ENCODE measurements at regions not wholly inside any gene's neighbourhood (a gene's known extent, or its start where the extent isn't known, plus 50 kb on each side); places are given as distances from the start of the nearest gene placed in this dataset.
"Not testable (repeated sequence)": the region's sequence is repeated elsewhere in the genome, so short reads cannot be mapped to it uniquely, and the experiment has no call there.

DNA sequence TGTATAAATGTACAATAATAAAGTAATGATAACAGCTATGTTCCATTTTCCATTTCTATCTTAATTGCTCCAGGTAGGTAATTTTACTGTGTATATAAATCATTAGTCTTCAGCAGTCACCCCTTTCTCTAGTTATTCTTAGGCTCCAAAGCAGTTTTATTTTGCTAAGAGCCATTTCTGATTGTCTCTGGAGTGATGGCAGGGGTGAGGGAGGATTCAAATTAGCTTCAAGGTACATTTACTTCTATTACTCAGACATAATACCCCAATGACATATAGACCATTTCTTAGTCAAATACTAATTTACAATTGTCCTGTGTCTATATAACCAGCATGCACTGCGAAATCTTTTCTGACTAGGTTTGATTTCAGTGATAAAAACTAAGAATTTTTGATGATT, 663.4 kb upstream of the PRMT6 start:
- no peak for DNase-seq (ENCODE audit: low read depth, low spot score)

DNA sequence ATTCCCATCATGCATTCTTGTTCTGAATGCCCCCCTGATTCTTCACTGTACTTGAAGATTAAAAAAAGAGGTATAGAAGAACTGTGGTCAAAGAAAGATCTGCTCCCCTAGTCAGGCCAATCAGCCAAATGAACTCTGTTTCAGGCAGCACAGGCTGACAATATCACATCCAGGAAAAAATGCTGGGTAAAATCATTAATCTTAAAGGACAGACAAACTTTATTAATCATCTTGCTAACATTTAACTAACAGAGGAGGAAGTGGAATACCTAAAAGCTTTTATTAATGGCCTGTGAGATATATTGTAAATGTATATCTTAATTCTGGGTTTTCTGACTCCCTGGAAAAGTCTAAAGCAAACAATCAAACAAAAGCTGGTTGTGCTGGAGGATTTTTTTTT, 660.5 kb upstream of the PRMT6 start:
- DNase-seq (ENCODE audit: low read depth, low spot score): no peak

DNA sequence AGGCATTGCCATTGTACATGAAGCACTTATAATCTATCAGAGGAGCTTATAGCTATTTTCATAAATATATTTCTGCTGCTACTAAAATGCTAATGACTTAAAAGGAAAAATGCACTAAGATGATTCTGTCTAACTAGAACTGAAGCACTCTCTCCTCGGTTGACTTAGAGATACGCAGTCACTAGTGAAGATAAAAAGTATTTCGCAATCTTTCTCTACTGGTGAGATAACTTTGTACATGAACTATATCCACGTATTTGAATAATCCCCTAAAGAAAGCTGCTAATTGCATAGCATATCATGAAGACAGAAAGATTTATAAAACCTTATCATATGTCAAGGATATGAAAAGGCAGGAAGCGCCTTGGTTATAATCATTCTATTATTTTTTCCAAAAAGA, 658.1 kb upstream of the PRMT6 start:
- no peak for DNase-seq (ENCODE audit: low read depth, low spot score)

DNA sequence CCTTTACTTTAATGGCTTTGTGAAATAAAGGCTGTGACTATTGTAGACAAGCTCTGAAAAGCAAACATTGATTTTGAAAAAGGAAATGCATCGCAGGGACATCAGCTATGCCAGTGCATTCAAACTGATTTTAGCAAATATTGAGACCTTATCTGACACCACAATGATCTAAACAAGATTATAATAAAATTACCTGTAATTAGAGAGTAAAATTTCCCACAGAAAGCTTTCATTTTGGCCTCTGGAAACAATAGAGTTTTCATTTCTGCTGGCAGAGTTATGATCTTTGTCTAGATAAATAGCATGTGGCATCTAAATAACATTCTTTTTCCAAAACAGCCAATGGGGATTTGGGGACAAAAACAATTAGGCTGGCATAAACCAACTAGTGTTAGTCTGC, 650.4 kb upstream of the PRMT6 start:
- DNase-seq (ENCODE audit: low read depth, low spot score): no peak

DNA sequence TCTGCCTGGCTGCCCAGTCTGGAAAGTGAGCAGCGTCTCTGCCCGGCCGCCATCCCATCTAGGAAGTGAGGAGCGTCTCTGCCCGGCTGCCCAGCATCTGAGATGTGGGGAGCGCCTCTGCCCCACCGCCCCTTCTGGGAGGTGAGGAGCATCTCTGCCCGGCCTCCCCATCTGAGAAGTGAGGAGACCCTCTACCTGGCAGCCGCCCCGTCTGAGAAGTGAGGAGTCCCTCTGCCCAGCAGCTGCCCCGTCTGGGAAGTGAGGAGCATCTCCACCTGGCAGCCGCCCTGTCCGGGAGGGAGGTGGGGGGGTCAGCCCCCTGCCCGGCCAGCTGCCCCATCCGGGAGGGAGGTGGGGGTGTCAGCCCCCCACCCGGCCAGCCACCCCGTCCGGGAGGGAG, 644.2 kb upstream of the PRMT6 start:
- not testable (repeated sequence) for DNase-seq (ENCODE audit: low read depth, low spot score)

DNA sequence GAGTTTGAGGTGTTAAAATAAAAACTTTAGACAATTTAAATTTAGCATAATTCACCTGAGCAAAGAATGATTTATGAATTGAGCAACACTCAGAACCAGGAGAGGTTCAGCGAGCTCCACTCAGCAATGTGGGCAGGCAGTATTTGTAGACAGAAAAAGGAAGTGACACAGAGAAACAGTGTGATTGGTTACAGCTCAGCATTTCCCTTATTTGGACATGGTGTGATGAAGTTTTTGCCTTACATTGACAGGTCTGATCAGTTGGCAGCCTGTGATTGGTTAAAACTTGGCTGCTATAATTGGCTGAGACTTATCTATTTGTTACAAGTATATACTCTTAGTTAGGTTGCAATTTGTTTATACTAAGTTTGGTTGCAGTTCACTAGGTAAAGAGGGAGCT, 621.2 kb upstream of the PRMT6 start:
- no peak for DNase-seq (ENCODE audit: low read depth, low spot score)

DNA sequence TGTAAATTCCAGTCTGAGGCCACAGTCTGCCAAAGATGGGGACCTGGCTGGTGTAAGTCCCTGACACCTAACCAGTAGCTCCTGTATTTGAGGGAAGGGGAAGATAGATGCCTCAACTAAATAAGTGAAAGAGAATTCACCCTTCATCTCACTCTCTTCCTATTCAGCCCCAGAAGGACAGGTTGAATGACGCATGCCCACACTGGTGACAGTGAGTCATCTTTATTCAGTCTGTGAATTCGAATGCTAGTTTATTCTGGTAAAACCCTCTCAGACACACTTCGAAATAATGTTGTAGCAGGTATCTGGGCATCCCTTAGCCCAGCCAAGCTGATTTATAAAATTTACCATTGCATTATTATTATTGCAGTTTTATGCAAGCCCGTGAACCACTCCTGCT, 617.0 kb upstream of the PRMT6 start:
- DNase-seq (ENCODE audit: low read depth, low spot score): no peak

DNA sequence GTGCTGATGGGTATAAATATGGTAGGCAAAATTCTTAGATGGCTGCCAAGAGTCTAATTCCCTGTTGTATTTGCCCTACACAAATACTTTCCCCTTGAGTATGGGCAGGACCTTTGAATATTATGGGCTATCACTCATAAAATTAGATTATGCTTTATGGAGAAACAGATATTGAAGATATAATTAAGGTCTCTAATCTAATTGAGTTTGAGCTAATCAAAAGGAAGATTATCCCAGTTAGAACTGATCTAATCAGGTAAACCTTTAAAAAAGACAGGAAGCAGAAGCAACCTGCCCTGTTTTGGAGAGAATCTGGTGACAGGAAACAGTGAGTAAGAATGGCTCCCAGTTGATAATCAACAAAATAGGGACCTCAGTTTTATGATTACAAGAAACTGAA, 609.0 kb upstream of the PRMT6 start:
- DNase-seq (ENCODE audit: low read depth, low spot score): no peak

DNA sequence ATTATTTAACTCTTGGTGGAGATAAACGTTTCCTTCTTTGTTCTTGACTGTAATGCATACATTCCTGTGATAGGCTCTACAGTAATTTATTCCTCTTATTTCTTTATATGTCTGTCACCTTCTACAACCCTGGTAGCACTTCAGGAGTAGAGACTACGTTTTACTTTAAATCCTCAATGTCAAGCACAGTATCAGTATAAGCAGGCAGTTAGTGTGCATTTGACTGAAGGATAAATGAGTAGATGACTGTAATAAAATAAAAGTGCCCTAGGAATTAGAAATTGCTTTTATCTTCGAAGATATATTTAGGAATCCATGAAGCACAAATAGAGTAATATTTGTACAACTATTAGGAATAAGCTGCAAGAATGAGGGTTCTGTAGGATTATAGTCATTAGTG, 599.6 kb upstream of the PRMT6 start:
- no peak for DNase-seq (ENCODE audit: low read depth, low spot score)

DNA sequence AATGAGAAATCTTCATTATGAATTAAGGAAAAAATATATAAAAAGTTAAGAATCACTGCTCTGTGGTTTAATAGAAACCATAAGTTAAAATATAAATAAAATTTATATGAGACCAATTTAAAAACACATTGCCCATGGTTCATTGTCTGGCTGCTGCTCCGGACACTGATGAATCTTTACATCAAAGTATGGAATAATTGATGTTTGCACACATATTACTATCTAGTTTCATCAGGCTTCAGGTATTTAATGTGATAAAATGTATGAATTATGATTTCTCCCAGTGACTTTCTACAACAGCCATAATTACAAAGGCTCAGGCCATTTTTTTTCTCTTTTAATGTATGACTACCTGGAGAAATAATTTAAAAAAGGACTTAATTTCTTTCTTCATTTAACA, 599.1 kb upstream of the PRMT6 start:
- no peak for DNase-seq (ENCODE audit: low read depth, low spot score)

DNA sequence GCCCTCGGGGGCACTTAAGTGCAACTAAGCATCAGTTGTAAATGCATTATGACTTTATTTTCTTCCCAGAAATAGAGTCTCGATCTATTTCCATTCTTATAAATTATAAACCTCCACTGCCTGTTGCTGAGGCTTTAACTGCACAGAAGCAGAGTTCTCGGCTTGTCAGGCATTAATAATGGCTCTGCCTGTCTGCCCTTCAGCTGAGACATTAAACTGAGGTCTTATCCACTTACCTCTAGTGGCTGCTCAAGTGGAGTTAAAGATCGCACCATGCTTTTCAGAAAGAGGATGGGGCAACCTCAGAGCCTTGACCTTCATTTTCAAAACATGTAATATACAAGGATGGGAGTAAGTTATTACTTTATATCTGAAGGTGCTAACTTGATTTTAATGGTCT, 597.6 kb upstream of the PRMT6 start:
- DNase-seq (ENCODE audit: low read depth, low spot score): no peak

DNA sequence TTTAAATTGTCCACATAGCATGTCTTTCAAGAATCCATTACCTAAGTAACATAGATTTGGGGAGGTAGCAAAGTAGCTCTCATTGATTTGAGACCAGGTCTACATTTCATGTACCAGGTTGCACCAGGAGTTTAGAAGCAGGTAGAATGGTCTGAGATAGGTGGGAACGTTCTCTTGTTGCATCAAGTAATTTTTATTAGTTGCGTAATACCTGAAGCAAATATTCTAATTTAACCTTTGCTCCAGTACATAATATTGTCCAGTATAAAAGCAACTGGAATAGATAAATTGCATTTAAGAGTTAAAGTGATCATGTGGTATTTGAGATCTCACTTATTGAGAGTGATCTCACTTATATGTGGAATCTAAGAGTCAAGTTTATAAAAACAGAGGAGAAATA, 597.1 kb upstream of the PRMT6 start:
- no peak for DNase-seq (ENCODE audit: low read depth, low spot score)

DNA sequence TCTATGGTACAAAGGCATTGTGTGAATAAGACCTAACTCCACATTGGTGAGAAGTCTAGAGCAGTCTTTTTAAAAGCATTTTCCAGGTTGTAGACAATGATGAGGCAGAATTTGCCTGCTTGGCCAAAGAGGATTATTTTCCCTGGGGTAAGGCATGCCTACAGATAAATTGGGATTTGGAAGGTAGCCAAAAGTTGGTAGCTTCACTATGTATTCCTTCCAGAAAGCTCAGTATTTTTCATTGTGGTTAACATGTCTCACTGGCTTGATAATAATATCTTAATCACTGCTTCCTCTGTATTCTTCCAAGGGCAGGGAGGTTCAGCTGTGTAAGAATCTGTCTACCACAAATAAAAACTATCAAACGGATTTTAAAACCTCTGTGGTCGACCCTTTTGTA, 590.8 kb upstream of the PRMT6 start:
- DNase-seq (ENCODE audit: low read depth, low spot score): no peak

DNA sequence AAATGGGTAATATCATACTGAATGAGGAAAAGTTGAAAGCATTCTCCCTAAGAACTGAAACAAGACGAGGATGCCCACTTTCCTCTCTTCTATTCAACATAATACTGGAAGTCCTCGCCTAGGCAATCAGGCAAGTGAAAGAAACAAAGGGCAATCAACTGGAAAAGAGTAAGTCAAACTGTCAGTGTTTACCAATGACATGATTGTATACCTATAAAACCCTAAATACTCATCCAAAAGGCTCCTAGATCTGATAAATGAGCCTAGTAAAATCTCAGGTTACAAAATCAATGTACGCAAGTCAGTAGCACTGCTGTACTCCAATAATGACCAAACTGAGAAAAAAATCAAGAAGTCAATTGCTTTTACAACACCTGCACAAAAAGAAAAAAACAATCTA, 575.8 kb upstream of the PRMT6 start:
- no peak for DNase-seq (ENCODE audit: low read depth, low spot score)

DNA sequence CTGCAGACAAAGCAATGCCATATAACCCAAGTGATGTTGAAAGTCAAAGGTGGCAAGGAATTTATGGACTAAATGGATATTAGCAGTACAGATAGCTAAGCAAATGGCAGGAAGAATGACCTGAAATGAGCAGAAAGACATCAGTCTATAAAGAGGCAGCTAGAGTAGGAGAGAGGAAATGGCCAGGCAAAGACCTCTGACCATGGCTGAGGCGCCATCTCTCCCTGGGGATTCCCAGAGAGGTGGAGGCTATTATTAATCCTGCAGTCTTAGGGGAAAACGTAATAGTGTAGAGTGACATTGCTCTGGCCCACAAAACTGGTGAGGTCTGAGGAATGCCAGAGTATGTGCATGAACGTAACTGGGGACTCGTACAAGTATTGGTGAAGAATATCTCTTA, 563.6 kb upstream of the PRMT6 start:
- DNase-seq (ENCODE audit: low read depth, low spot score): no peak

DNA sequence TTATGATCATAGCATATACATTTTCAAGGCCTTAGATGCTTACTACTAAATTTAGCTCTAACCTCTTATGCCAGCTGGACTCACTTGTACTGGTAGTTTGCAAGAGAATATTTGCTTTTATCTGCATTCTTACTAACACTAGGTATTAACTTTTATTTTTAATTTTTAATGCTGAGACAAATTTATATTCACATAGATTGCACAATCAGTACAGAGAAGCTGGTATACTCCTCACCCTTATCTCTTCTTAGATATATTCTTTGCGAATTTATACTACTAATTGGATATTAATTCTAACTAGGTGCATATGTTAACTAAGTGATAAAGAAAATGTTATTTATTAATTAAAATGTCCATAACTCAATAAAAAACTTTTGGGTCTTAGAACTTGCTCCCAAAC, 561.8 kb upstream of the PRMT6 start:
- DNase-seq (ENCODE audit: low read depth, low spot score): no peak

DNA sequence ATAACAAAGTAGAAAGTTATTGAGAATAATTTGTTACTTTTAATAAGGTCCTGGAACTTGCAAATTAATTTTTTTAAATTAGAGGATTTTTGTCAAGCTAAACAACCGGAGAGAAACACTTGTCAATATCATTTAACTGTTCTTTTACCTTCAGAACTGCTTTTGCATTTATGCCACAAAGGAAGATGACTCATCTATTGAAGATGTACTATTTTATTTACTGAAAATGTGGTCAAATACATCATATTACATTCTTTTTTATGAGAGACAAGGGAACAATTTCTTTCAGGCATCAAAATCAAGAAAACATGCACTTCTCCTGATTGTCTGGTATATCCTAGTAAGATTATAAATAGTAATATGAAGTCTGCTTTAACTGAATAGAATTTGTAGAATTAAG, 558.2 kb upstream of the PRMT6 start:
- DNase-seq (ENCODE audit: low read depth, low spot score): no peak

DNA sequence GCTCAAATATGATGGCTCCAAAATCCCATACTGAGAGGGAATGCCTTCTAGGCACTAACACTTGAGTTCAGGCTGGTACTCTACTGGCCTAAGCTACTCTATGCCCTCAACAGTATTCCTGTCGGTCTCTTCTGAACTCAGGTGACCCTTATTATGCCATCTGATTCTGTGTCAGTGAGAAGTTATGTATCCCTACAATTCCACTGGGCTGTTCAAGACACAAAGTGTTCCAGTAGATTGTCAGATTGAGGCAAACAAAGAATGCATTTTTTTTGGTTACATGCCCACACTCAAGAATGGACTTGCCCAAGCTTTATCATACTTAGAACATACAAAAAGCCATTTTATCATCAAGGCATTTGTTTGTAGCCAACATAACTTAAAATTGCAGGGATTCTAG, 553.8 kb upstream of the PRMT6 start:
- DNase-seq (ENCODE audit: low read depth, low spot score): no peak

DNA sequence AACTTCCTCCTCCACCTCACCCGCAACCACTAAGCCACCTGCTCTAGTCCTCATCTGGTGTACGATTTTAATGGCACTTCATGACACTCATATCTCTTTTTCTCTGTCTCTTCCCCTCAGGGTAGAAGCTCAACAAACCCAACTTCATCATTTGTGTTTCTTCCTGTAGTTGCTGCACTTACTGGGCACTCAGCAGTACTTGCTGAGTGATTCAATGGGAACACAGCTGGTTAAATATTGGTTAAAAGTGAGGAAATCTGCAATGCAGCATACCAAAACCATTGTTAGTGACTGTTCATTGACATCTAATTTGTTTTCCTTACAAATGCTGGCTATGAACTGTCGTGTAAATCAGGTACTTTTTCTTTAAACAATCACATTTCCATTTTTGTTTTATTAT, 541.1 kb upstream of the PRMT6 start:
- no peak for DNase-seq (ENCODE audit: low read depth, low spot score)

DNA sequence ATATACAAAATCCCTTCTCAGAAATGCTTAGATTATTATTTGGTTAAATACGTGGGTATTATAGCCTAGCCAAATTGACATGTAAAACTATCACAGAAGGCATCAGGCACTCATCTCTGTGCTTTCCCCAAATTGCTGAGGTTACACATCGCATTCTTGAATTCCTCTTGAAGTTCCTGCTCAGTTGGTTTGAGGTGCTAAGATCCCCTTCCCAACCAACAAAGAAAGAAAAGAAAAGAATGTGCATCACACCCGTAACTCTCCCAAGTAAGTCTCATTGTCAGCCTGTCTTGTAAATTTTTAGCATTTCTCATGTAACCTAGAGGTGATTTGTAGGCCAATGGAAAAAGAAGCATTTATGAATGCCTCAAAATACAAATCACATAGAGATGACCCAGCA, 539.2 kb upstream of the PRMT6 start:
- no peak for DNase-seq (ENCODE audit: low read depth, low spot score)

DNA sequence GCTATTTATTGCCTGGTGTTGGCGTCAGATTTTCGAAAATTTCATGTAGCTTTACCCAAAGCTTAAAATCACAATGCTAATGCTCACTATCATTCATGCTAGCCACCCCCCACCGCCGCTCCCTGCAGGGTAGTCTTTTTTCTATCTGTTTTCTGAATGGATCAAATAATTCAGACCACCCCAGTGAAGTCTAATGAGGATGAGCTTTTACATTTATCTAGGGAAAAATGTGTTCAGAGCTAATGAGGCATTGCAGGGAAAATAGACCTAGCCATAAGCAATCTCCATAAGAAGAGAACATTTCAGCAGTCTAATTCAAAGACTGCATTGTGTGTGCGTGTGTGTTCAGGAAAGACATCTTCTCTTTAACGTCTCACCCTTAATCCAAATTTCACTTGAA, 533.0 kb upstream of the PRMT6 start:
- DNase-seq (ENCODE audit: low read depth, low spot score): no peak

DNA sequence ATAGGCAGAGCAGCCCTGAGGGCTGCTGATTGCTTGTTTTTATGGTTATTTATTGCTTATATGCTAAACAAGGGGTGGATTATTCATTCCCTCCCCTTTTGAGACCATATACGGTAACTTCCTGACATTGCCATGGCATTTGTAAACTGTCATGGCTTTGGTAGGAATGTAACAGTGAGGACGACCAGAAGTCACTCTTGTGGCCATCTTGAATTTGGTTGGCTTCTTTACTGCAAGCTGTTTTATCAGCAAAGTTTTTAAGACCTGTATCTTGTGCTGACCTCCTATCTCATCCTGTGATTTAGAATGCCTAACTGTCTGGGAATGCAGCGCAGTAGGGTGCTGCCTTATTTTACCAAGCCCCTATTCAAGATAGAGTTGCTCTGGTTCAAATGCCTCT, 531.8 kb upstream of the PRMT6 start:
- no peak for DNase-seq (ENCODE audit: low read depth, low spot score)

DNA sequence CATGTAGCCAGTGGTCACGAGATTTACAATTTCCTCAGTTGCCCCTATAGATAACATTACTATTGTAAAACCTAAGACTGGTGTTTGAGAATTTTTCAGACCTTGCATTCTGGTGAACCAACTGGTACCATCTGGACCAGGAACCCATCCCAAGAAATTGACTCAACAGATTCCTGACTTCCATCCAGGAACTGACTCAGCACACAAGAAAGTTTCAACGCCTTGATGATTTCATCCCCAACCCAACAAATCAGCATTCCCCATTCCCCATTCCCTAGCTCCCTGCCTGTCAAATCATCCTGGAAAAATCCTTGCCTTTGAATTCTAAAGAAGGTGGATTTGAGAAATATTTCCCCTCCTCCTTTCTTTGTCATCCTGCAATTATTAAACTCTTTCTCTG, 529.8 kb upstream of the PRMT6 start:
- no peak for DNase-seq (ENCODE audit: low read depth, low spot score)

DNA sequence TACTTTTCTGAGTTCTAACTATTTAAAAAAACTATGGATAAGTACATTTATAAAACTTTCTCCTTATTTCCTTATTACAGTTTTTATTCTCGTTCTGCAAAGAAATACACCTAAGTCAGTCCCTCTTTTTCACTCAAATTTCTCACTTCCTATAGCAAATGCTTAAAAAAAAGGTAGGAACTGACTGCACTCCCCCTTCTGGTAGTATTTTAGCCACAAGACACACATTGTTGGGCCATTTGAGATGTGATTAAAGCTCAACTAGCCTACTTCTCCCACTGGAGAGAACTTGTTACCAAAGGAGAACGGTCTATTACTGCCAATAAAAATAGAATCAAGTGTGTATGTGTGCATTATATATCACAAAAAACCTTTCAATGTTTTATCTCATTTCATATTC, 521.9 kb upstream of the PRMT6 start:
- DNase-seq (ENCODE audit: low read depth, low spot score): no peak

DNA sequence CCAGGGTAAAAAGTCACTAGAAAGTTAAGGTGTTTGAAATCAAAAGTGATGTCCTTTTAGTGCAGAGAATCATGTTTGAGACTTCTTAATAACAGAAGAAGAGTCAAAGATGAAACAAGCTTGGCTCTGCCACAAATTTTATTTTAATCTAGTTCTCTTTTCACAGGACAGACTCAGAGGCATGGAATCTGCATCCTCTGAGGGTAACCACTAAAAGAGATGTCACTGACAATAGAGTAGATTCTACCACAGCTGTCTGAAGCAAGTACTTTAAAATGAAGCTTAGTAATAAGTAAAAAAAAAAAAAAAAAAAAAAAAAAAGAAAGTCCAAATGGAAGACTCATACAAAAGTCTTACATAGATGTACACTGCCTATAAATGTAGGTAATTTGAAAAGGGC, 519.7 kb upstream of the PRMT6 start:
- no peak for DNase-seq (ENCODE audit: low read depth, low spot score)
